Keratinocyte (primary cell): ENCODE measurements at regions not wholly inside any gene's neighbourhood (a gene's known extent, or its start where the extent isn't known, plus 50 kb on each side); places are given as distances from the start of the nearest gene placed in this dataset.

Experiments used
- EZH2 ChIP-seq: IDR thresholded peaks from one replicate; pipeline ENCODE4 v1.6.1; 2012; ENCODE audit warnings: inconsistent platforms, mild to moderate bottlenecking, low read length, moderate library complexity
- TF ChIP-seq, protein P1 (sequence below), 3 experiments: IDR thresholded peaks in 1 of 3; conservative IDR thresholded peaks in 1 of 3; optimal IDR thresholded peaks in 1 of 3; 2 replicates in 2 of 3; 3 replicates in 1 of 3; pipeline versions ENCODE3 to v1.5.1; 2011; ENCODE audit warnings: low read length in 3 of 3, mild to moderate bottlenecking in 3 of 3, moderate library complexity in 2 of 3, control low read depth in 1 of 3, inconsistent platforms in 1 of 3; ENCODE audit not compliant: insufficient read depth in 2 of 3; ENCODE audit errors: extremely low read depth in 1 of 3

DNA sequence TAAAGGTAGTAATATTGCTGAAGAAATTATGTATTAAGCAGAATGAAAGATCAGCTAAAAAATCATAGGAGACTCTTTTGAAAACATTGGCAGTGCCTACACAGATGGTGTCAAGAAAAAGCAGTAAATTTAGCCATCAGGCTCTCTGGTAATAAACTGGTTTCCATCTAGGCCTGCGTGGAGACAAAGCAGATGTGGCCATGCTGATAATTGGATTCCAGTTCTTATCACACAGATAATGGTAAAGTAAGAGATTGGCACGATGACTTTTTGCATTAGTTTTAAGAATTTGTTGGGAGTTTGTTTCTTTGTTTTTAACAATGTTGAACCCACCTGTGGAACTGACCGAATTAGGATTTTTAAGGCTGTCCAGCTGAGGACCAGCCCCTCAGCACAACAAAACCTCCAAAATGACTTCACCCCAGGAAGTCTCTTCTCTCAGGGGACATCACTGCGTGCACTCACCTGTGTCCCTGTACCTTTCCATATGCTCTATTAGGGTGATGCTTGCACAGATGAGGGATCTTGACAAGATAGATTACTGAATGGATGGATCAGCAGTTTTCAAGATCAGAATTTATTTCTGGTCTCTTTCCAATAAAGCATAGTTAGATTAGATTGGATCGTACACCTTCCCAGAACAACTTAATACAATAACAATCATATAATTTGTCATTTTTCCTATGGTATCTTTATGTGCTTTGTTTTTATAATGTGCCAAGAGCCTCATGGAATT lies 69.1 kb upstream of the DNAJC10 start:
- TF ChIP-seq, protein P1, sequence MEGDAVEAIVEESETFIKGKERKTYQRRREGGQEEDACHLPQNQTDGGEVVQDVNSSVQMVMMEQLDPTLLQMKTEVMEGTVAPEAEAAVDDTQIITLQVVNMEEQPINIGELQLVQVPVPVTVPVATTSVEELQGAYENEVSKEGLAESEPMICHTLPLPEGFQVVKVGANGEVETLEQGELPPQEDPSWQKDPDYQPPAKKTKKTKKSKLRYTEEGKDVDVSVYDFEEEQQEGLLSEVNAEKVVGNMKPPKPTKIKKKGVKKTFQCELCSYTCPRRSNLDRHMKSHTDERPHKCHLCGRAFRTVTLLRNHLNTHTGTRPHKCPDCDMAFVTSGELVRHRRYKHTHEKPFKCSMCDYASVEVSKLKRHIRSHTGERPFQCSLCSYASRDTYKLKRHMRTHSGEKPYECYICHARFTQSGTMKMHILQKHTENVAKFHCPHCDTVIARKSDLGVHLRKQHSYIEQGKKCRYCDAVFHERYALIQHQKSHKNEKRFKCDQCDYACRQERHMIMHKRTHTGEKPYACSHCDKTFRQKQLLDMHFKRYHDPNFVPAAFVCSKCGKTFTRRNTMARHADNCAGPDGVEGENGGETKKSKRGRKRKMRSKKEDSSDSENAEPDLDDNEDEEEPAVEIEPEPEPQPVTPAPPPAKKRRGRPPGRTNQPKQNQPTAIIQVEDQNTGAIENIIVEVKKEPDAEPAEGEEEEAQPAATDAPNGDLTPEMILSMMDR (optimal IDR thresholded peaks at IDR 0.05 in 1 of 3, IDR thresholded peaks at IDR 0.05 in 1 of 3, conservative IDR thresholded peaks at IDR 0.05 in 1 of 3; ENCODE audit: extremely low read depth in 1 of 3, insufficient read depth in 2 of 3, low read length in 3 of 3), result no peak
- TF ChIP-seq EZH2, result no peak
